ENCODE measurements at regions not wholly inside any gene's neighbourhood (a gene's known extent, or its start where the extent isn't known, plus 50 kb on each side); places are given as distances from the start of the nearest gene placed in this dataset.
"Not testable (repeated sequence)": the region's sequence is repeated elsewhere in the genome, so short reads cannot be mapped to it uniquely, and the experiment has no call there.

- Histone ChIP-seq H3K9me2 (replicated peaks; ENCODE audit: insufficient read depth, low read length) (no peaks in the 10 kb centered on the region), H3K27ac (ENCODE audit: low read length) (no peak overlapping the region), H3K4me1 (ENCODE audit: low read length) (no peaks in the 10 kb centered on the region), H3K36me3 (ENCODE audit: insufficient read depth, low read length) (no peaks in the 10 kb centered on the region), H3K79me2 (ENCODE audit: low read length) (no peaks in the 10 kb centered on the region), H3K9ac (ENCODE audit: low read length) (no peak overlapping the region), H3K4me3 (ENCODE audit: low read length) (no peak overlapping the region), H2AFZ (ENCODE audit: low read length) (no peak overlapping the region), H3K27me3 (ENCODE audit: low read length) (no peaks in the 10 kb centered on the region), H3K9me3 (ENCODE audit: low read length) (no peaks in the 10 kb centered on the region), H4K20me1 (ENCODE audit: insufficient read depth, low read depth, low read length) (no peaks in the 10 kb centered on the region), H3K4me2 (ENCODE audit: low read depth, low read length, poor library complexity, severe bottlenecking) (no peak overlapping the region)
- no peak for DNase-seq
Measured at GRCh38 chr6:168242940-168243225, 76.7 kb downstream of the DACT2 start.

- H2AFZ ChIP-seq (ENCODE audit: low read length): no peak overlapping the region
- H3K27me3 ChIP-seq (ENCODE audit: low read length): no peaks in the 10 kb centered on the region
- H3K36me3 ChIP-seq (ENCODE audit: insufficient read depth, low read length): no peaks in the 10 kb centered on the region
- H3K79me2 ChIP-seq (ENCODE audit: low read length): no peaks in the 10 kb centered on the region
- H3K9ac ChIP-seq (ENCODE audit: low read length): no peak overlapping the region
- H3K9me2 ChIP-seq (replicated peaks; ENCODE audit: insufficient read depth, low read length): no peaks in the 10 kb centered on the region
- no peak overlapping the region for H3K27ac ChIP-seq (ENCODE audit: low read length)
- no peaks in the 10 kb centered on the region for H3K4me1 ChIP-seq (ENCODE audit: low read length)
- DNase-seq: no peak
- no peak overlapping the region for H3K4me3 ChIP-seq (ENCODE audit: low read length)
- H3K9me3 ChIP-seq (ENCODE audit: low read length): no peaks in the 10 kb centered on the region
- H3K4me2 ChIP-seq (ENCODE audit: low read depth, low read length, poor library complexity, severe bottlenecking): no peak overlapping the region
- H4K20me1 ChIP-seq (ENCODE audit: insufficient read depth, low read depth, low read length): no peaks in the 10 kb centered on the region
Measured at GRCh38 chr6:168242111-168242939, 77.3 kb downstream of the DACT2 start.

- H3K4me2 ChIP-seq (ENCODE audit: low read depth, low read length, poor library complexity, severe bottlenecking): no peak overlapping the region
- H3K36me3 ChIP-seq (ENCODE audit: insufficient read depth, low read length): no peaks in the 10 kb centered on the region
- no peak overlapping the region for H2AFZ ChIP-seq (ENCODE audit: low read length)
- no peaks in the 10 kb centered on the region for H3K79me2 ChIP-seq (ENCODE audit: low read length)
- no peak overlapping the region for H3K9ac ChIP-seq (ENCODE audit: low read length)
- no peaks in the 10 kb centered on the region for H3K4me1 ChIP-seq (ENCODE audit: low read length)
- no peaks in the 10 kb centered on the region for H3K27me3 ChIP-seq (ENCODE audit: low read length)
- H4K20me1 ChIP-seq (ENCODE audit: insufficient read depth, low read depth, low read length): no peaks in the 10 kb centered on the region
- no peak overlapping the region for H3K27ac ChIP-seq (ENCODE audit: low read length)
- H3K9me2 ChIP-seq (replicated peaks; ENCODE audit: insufficient read depth, low read length): no peaks in the 10 kb centered on the region
- no peaks in the 10 kb centered on the region for H3K9me3 ChIP-seq (ENCODE audit: low read length)
- no peak for DNase-seq
- H3K4me3 ChIP-seq (ENCODE audit: low read length): no peak overlapping the region
Measured at GRCh38 chr6:168240160-168240559, 79.4 kb downstream of the DACT2 start.

GRCh38 chr6:168239044-168239773, 80.4 kb downstream of the DACT2 start:
- Histone ChIP-seq H3K27me3 (ENCODE audit: low read length) (no peaks in the 10 kb centered on the region), H3K9ac (ENCODE audit: low read length) (no peak overlapping the region), H3K4me2 (ENCODE audit: low read depth, low read length, poor library complexity, severe bottlenecking) (no peak overlapping the region), H3K36me3 (ENCODE audit: insufficient read depth, low read length) (no peaks in the 10 kb centered on the region), H2AFZ (ENCODE audit: low read length) (no peak overlapping the region), H3K4me3 (ENCODE audit: low read length) (no peak overlapping the region), H3K79me2 (ENCODE audit: low read length) (no peaks in the 10 kb centered on the region), H4K20me1 (ENCODE audit: insufficient read depth, low read depth, low read length) (no peaks in the 10 kb centered on the region), H3K9me3 (ENCODE audit: low read length) (no peaks in the 10 kb centered on the region), H3K27ac (ENCODE audit: low read length) (no peak overlapping the region), H3K9me2 (replicated peaks; ENCODE audit: insufficient read depth, low read length) (no peaks in the 10 kb centered on the region), H3K4me1 (ENCODE audit: low read length) (no peaks in the 10 kb centered on the region)
- DNase-seq: no peak

GRCh38 chr6:168238159-168238909, 81.2 kb downstream of the DACT2 start:
- Histone ChIP-seq H3K4me3 (ENCODE audit: low read length) (no peak overlapping the region), H3K36me3 (ENCODE audit: insufficient read depth, low read length) (no peaks in the 10 kb centered on the region), H2AFZ (ENCODE audit: low read length) (no peak overlapping the region), H3K27me3 (ENCODE audit: low read length) (no peaks in the 10 kb centered on the region), H3K9me2 (replicated peaks; ENCODE audit: insufficient read depth, low read length) (no peaks in the 10 kb centered on the region), H3K27ac (ENCODE audit: low read length) (no peak overlapping the region), H3K4me2 (ENCODE audit: low read depth, low read length, poor library complexity, severe bottlenecking) (no peak overlapping the region), H3K79me2 (ENCODE audit: low read length) (no peaks in the 10 kb centered on the region), H3K9me3 (ENCODE audit: low read length) (no peaks in the 10 kb centered on the region), H4K20me1 (ENCODE audit: insufficient read depth, low read depth, low read length) (no peaks in the 10 kb centered on the region), H3K9ac (ENCODE audit: low read length) (no peak overlapping the region), H3K4me1 (ENCODE audit: low read length) (no peaks in the 10 kb centered on the region)
- DNase-seq: no peak

GRCh38 chr6:168233875-168234213, 85.7 kb downstream of the DACT2 start:
- not testable (repeated sequence) for H3K36me3 ChIP-seq (ENCODE audit: insufficient read depth, low read length); H3K27me3 ChIP-seq (ENCODE audit: low read length); H3K4me2 ChIP-seq (ENCODE audit: low read depth, low read length, poor library complexity, severe bottlenecking); H3K9me2 ChIP-seq (replicated peaks; ENCODE audit: insufficient read depth, low read length); H3K9ac ChIP-seq (ENCODE audit: low read length); H3K4me1 ChIP-seq (ENCODE audit: low read length); H3K4me3 ChIP-seq (ENCODE audit: low read length); H3K9me3 ChIP-seq (ENCODE audit: low read length); DNase-seq; H4K20me1 ChIP-seq (ENCODE audit: insufficient read depth, low read depth, low read length); H3K27ac ChIP-seq (ENCODE audit: low read length); H2AFZ ChIP-seq (ENCODE audit: low read length); H3K79me2 ChIP-seq (ENCODE audit: low read length)

- no peak overlapping the region for H3K27ac ChIP-seq (ENCODE audit: low read length)
- H3K4me1 ChIP-seq (ENCODE audit: low read length): no peaks in the 10 kb centered on the region
- no peaks in the 10 kb centered on the region for H3K9me2 ChIP-seq (replicated peaks; ENCODE audit: insufficient read depth, low read length)
Measured at GRCh38 chr6:168232989-168233874, 86.3 kb downstream of the DACT2 start.

More at GRCh38 chr6:168232989-168233874, 86.3 kb downstream of the DACT2 start:
- H3K4me3 ChIP-seq (ENCODE audit: low read length): no peak overlapping the region
- H3K79me2 ChIP-seq (ENCODE audit: low read length): no peaks in the 10 kb centered on the region
- DNase-seq: no peak
- no peak overlapping the region for H3K9ac ChIP-seq (ENCODE audit: low read length)
- H2AFZ ChIP-seq (ENCODE audit: low read length): no peak overlapping the region
- H3K4me2 ChIP-seq (ENCODE audit: low read depth, low read length, poor library complexity, severe bottlenecking): no peak overlapping the region
- H3K36me3 ChIP-seq (ENCODE audit: insufficient read depth, low read length): no peaks in the 10 kb centered on the region
- no peaks in the 10 kb centered on the region for H3K27me3 ChIP-seq (ENCODE audit: low read length)
- no peaks in the 10 kb centered on the region for H3K9me3 ChIP-seq (ENCODE audit: low read length)
- no peaks in the 10 kb centered on the region for H4K20me1 ChIP-seq (ENCODE audit: insufficient read depth, low read depth, low read length)

Measured in Karpas-422 (cell line).